Chondrocyte (in vitro differentiated cells): ENCODE measurements at regions not wholly inside any gene's neighbourhood (a gene's known extent, or its start where the extent isn't known, plus 50 kb on each side); places are given as distances from the start of the nearest gene placed in this dataset.
A peak's percentile ranks its signal among the peaks of the same experiment; 100 is the strongest.

Experiments used
- DNase-seq: peaks from one replicate; pipeline ENCODE4 v3.0.0; 2021; ENCODE audit warnings: mixed read lengths, low spot score
- H3K27ac Mint-ChIP-seq: one replicate; pipeline ENCODE4 v1.8.0; 2021; ENCODE audit warnings: mild to moderate bottlenecking, moderate library complexity, mixed read lengths; ENCODE audit not compliant: unreplicated experiment
- H3K27me3 Mint-ChIP-seq: 2 replicates; pipeline ENCODE4 v1.8.0; 2021; ENCODE audit warnings: low read depth, mixed read lengths
- H3K36me3 Mint-ChIP-seq: 2 replicates; pipeline ENCODE4 v1.8.0; 2021; ENCODE audit warnings: low read depth, mixed read lengths
- H3K4me1 Mint-ChIP-seq: 2 replicates; pipeline ENCODE4 v1.8.0; 2021; ENCODE audit warnings: low read depth, mild to moderate bottlenecking, mixed read lengths
- H3K4me3 Mint-ChIP-seq: one replicate; pipeline ENCODE4 v1.8.0; 2021; ENCODE audit warnings: mild to moderate bottlenecking, moderate library complexity, mixed read lengths; ENCODE audit not compliant: unreplicated experiment
- H3K9me3 Mint-ChIP-seq: 2 replicates; pipeline ENCODE4 v1.8.0; 2021; ENCODE audit warnings: low read depth, mixed read lengths
- TF ChIP-seq, protein P1 (sequence below): fragments of 200-600 bp; sonication (generic); IDR thresholded peaks from 2 replicates; pipeline ENCODE4 v1.5.0; 2021; ENCODE audit warnings: antibody characterized with exemption, mild to moderate bottlenecking, moderate library complexity

DNA sequence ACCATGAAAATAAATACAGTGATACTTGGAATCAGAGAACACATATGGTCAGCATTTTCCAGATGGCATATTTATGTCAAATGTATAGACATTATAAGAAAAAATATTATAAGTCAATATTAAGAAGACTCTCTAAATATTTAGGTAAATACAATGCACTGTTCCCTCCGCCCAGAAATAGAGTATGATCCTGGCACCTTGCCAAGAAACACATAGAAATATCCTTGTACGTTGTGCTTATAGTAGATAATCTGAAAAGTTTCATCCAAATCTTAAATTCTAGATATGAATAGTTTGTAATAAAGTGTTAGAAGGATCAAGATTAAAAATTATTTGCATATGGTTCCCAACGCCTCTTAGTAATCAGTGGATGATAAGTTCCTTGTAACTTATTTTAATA, 645.8 kb upstream of the GJE1 start:
- no peak overlapping the region for H3K4me3 Mint-ChIP-seq
- TF ChIP-seq, protein P1, sequence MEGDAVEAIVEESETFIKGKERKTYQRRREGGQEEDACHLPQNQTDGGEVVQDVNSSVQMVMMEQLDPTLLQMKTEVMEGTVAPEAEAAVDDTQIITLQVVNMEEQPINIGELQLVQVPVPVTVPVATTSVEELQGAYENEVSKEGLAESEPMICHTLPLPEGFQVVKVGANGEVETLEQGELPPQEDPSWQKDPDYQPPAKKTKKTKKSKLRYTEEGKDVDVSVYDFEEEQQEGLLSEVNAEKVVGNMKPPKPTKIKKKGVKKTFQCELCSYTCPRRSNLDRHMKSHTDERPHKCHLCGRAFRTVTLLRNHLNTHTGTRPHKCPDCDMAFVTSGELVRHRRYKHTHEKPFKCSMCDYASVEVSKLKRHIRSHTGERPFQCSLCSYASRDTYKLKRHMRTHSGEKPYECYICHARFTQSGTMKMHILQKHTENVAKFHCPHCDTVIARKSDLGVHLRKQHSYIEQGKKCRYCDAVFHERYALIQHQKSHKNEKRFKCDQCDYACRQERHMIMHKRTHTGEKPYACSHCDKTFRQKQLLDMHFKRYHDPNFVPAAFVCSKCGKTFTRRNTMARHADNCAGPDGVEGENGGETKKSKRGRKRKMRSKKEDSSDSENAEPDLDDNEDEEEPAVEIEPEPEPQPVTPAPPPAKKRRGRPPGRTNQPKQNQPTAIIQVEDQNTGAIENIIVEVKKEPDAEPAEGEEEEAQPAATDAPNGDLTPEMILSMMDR, result no peak
- no peaks in the 10 kb centered on the region for H3K36me3 Mint-ChIP-seq
- no peaks in the 10 kb centered on the region for H3K27me3 Mint-ChIP-seq
- peaks cover 9% of the 10 kb centered on the region for H3K9me3 Mint-ChIP-seq
- H3K4me1 Mint-ChIP-seq, result peaks cover 42% of the 10 kb centered on the region
- DNase-seq, result no peak
- H3K27ac Mint-ChIP-seq, result no peak overlapping the region

- H3K27ac Mint-ChIP-seq, result peak overlapping the region; percentile 54
- peaks cover 42% of the 10 kb centered on the region for H3K4me1 Mint-ChIP-seq
- no peaks in the 10 kb centered on the region for H3K27me3 Mint-ChIP-seq
- H3K9me3 Mint-ChIP-seq, result peaks cover 9% of the 10 kb centered on the region
- TF ChIP-seq, protein P1, result no peak
- H3K36me3 Mint-ChIP-seq, result no peaks in the 10 kb centered on the region
- no peak for DNase-seq
- H3K4me3 Mint-ChIP-seq, result no peak overlapping the region
Observed at GRCh38 chr6:141484711-141485110, 648.0 kb upstream of the GJE1 start.

- Mint-ChIP-seq H3K27me3 (no peaks in the 10 kb centered on the region), H3K36me3 (no peaks in the 10 kb centered on the region), H3K4me3 (peak overlapping the region; percentile 63), H3K27ac (peak overlapping the region; percentile 92), H3K4me1 (peaks cover 42% of the 10 kb centered on the region), H3K9me3 (peaks cover 9% of the 10 kb centered on the region)
- no peak for DNase-seq
- TF ChIP-seq, protein P1, result no peak
Observed at GRCh38 chr6:141483598-141484061, 649.1 kb upstream of the GJE1 start.

GRCh38 chr6:141482796-141483597, 649.7 kb upstream of the GJE1 start:
- Mint-ChIP-seq H3K27me3 (no peaks in the 10 kb centered on the region), H3K36me3 (no peaks in the 10 kb centered on the region), H3K4me3 (peak overlapping the region; percentile 63), H3K9me3 (peaks cover 9% of the 10 kb centered on the region), H3K4me1 (peaks cover 36% of the 10 kb centered on the region), H3K27ac (peak overlapping the region; percentile 92)
- DNase-seq, result no peak
- TF ChIP-seq, protein P1, result no peak

- Mint-ChIP-seq H3K4me1 (peaks cover 5% of the 10 kb centered on the region), H3K36me3 (no peaks in the 10 kb centered on the region), H3K27ac (no peak overlapping the region), H3K9me3 (peaks cover 1% of the 10 kb centered on the region), H3K27me3 (no peaks in the 10 kb centered on the region), H3K4me3 (no peak overlapping the region)
- TF ChIP-seq, protein P1, result no peak
- DNase-seq, result no peak
Observed at GRCh38 chr6:141475259-141475658, 657.5 kb upstream of the GJE1 start.
